Testis (tissue), 2 donors: ENCODE measurements at regions not wholly inside any gene's neighbourhood (a gene's known extent, or its start where the extent isn't known, plus 50 kb on each side); places are given as distances from the start of the nearest gene placed in this dataset.

Source experiments
- DNase-seq: peaks from one replicate; pipeline ENCODE4 v3.0.0-alpha.2; 2019
- H3K27ac ChIP-seq, 2 donors: fragments of 200-600 bp; sonication (generic); one replicate each; pipeline ENCODE4 v1.5.1; 2019
- H3K27me3 ChIP-seq: fragments of 200-600 bp; sonication (generic); one replicate; pipeline ENCODE4 v1.5.1; 2019
- H3K36me3 ChIP-seq: fragments of 200-600 bp; sonication (generic); one replicate; pipeline ENCODE4 v1.5.1; 2017; ENCODE audit warnings: low read depth; ENCODE audit errors: missing control alignments
- H3K4me1 ChIP-seq: fragments of 200-600 bp; sonication (generic); one replicate; pipeline ENCODE4 v1.5.1; 2019
- H3K4me3 ChIP-seq, 2 donors: fragments of 200-600 bp; sonication (generic); one replicate each; pipeline ENCODE4 v1.5.1; 2017 to 2019
- H3K9me3 ChIP-seq: fragments of 200-600 bp; sonication (generic); one replicate; pipeline ENCODE4 v1.5.1; 2017
- CTCF ChIP-seq, 3 experiments: fragments of 450-650 bp in 2 of 3; fragments of 200-600 bp in 1 of 3; sonication (generic) in 1 of 3; IDR thresholded peaks; one replicate each; pipeline ENCODE4 v1.5.1; 2016 to 2019; ENCODE audit warnings: antibody characterized with exemption in 3 of 3, mild to moderate bottlenecking in 2 of 3, moderate library complexity in 1 of 3
- POLR2A ChIP-seq: fragments of 450-650 bp; IDR thresholded peaks from one replicate; pipeline ENCODE4 v1.6.1; 2017; ENCODE audit warnings: antibody characterized with exemption, mild to moderate bottlenecking, moderate library complexity
- WGBS, 2 donors: methylation state at CpG; one replicate each; pipeline ENCODE4 v1.1.5; 2018; 5-methylcytosine and 5-hydroxymethylcytosine counted together
- intact Hi-C: fragments of 100-400 bp; cut with DNase I; formaldehyde crosslinking; loops from one replicate; pipeline ENCODE4 v1.15.1; 2023; ENCODE audit warnings: low total_unique reads

- Histone ChIP-seq H3K4me3 (no peak overlapping the region), H3K36me3 (no peaks in the 10 kb centered on the region), H3K4me1 (no peaks in the 10 kb centered on the region), H3K27me3 (no peaks in the 10 kb centered on the region), H3K9me3 (no peaks in the 10 kb centered on the region), H3K27ac (no peak overlapping the region)
- DNase-seq = no peak
- WGBS, 2 donors = 73 to 78% methylated on average over 4 of the region's 4 CpGs
- TF ChIP-seq POLR2A (no peak), CTCF (IDR thresholded peaks at IDR 0.05) (no peak)
- intact Hi-C loops = no loop called here
Measured at GRCh38 chr10:8800426-8800825, 745.9 kb downstream of the GATA3 start.

- intact Hi-C loops = no loop called here
- 68% methylated on average over 3 of the region's 3 CpGs for WGBS, 2 donors
- Histone ChIP-seq H3K4me1 (no peaks in the 10 kb centered on the region), H3K36me3 (no peaks in the 10 kb centered on the region), H3K4me3 (no peak overlapping the region), H3K9me3 (no peaks in the 10 kb centered on the region), H3K27me3 (no peaks in the 10 kb centered on the region), H3K27ac (no peak overlapping the region)
- no peak for TF ChIP-seq POLR2A
- no peak for TF ChIP-seq CTCF (IDR thresholded peaks at IDR 0.05)
- DNase-seq = no peak
Measured at GRCh38 chr10:8803992-8804391, 749.5 kb downstream of the GATA3 start.

GRCh38 chr10:8810677-8811076, 756.2 kb downstream of the GATA3 start:
- no peaks in the 10 kb centered on the region for H3K9me3 ChIP-seq
- no peak for DNase-seq
- no peak overlapping the region for H3K4me3 ChIP-seq
- TF ChIP-seq POLR2A (no peak), CTCF (IDR thresholded peaks at IDR 0.05) (no peak)
- H3K27me3 ChIP-seq = no peaks in the 10 kb centered on the region
- intact Hi-C loops = no loop called here
- no peaks in the 10 kb centered on the region for H3K4me1 ChIP-seq
- no peak overlapping the region for H3K27ac ChIP-seq
- no peaks in the 10 kb centered on the region for H3K36me3 ChIP-seq

GRCh38 chr10:8811201-8811600, 756.7 kb downstream of the GATA3 start:
- WGBS, 2 donors = 80 to 84% methylated on average over 1 of the region's 1 CpG
- TF ChIP-seq CTCF (IDR thresholded peaks at IDR 0.05) (no peak), POLR2A (no peak)

GRCh38 chr10:8815969-8816368, 761.5 kb downstream of the GATA3 start:
- H3K4me3 ChIP-seq = no peak overlapping the region
- intact Hi-C loops = no loop called here
- H3K27me3 ChIP-seq = no peaks in the 10 kb centered on the region
- TF ChIP-seq CTCF (IDR thresholded peaks at IDR 0.05) (no peak), POLR2A (no peak)
- 66 to 80% methylated on average over 2 of the region's 2 CpGs for WGBS, 2 donors
- no peaks in the 10 kb centered on the region for H3K4me1 ChIP-seq
- no peaks in the 10 kb centered on the region for H3K36me3 ChIP-seq
- no peak for DNase-seq
- no peaks in the 10 kb centered on the region for H3K9me3 ChIP-seq
- no peak overlapping the region for H3K27ac ChIP-seq

More at GRCh38 chr10:8811201-8811600, 756.7 kb downstream of the GATA3 start:
- DNase-seq = no peak
- Histone ChIP-seq H3K27ac (no peak overlapping the region), H3K4me1 (no peaks in the 10 kb centered on the region), H3K4me3 (no peak overlapping the region), H3K9me3 (no peaks in the 10 kb centered on the region), H3K27me3 (no peaks in the 10 kb centered on the region), H3K36me3 (no peaks in the 10 kb centered on the region)
- intact Hi-C loops = no loop called here
